SK-N-MC (cell line): ENCODE measurements at regions not wholly inside any gene's neighbourhood (a gene's known extent, or its start where the extent isn't known, plus 50 kb on each side); places are given as distances from the start of the nearest gene placed in this dataset.

ENCODE experiments used
- EZH2 ChIP-seq: fragments of 200-600 bp; sonication (generic); IDR thresholded peaks from one replicate; pipeline ENCODE4 v1.6.1; 2017; ENCODE audit warnings: antibody characterized with exemption
- POLR2AphosphoS5 ChIP-seq: IDR thresholded peaks from 2 replicates; pipeline ENCODE4 v1.6.1; 2012; ENCODE audit warnings: mild to moderate bottlenecking, low read depth, low read length, borderline replicate concordance

DNA sequence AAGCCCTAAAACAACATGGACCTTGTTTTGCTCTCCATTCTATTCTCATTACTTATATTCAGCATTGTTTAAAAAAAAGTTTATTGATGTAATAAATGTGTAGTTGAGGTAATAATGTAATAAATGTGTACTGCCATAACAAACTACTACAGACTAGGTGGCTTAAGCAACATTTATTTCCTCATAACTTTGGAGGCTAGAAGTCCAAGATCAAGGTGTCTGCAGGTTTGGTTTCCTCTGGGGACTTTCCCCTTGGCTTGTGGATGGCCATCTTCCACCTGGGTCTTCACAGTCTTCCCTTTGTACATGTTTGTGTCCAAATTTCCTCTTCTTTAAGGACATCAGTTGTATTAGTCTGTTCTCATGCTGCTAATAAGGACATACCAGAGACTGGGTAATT is 93.1 kb downstream of the LMO4 start:
- TF ChIP-seq POLR2AphosphoS5 (no peak), EZH2 (no peak)
